ENCODE measurements at regions not wholly inside any gene's neighbourhood (a gene's known extent, or its start where the extent isn't known, plus 50 kb on each side); places are given as distances from the start of the nearest gene placed in this dataset.

- TF ChIP-seq CTCF (IDR thresholded peaks at IDR 0.05) (no peak), POLR2A (IDR thresholded peaks at IDR 0.05) (no peak)
Measured at GRCh38 chr10:131018886-131019500, 292.5 kb downstream of the TCERG1L start.
